Central memory CD8-positive, alpha-beta T cell (primary cell): ENCODE measurements at regions not wholly inside any gene's neighbourhood (a gene's known extent, or its start where the extent isn't known, plus 50 kb on each side); places are given as distances from the start of the nearest gene placed in this dataset.

Experiments used
- ATAC-seq: fragments of 150-1000 bp; cut with Tn5 transposase; replicated peaks from 2 replicates; pipeline ENCODE4 v1.10.0; 2022; ENCODE audit warnings: mild to moderate bottlenecking, moderate FRiP score, moderate number of reproducible peaks; ENCODE audit not compliant: poor library complexity, severe bottlenecking; ENCODE audit errors: extremely low read depth
- DNase-seq, 2 donors: peaks; one replicate each; pipeline ENCODE4 v3.0.0; 2021; ENCODE audit warnings: low spot score in 2 of 2
- H3K27ac Mint-ChIP-seq: one replicate; pipeline ENCODE4 v1.8.0; 2022; ENCODE audit warnings: low read depth, mild to moderate bottlenecking, moderate library complexity, mixed read lengths
- H3K27me3 Mint-ChIP-seq: one replicate; pipeline ENCODE4 v1.8.0; 2022; ENCODE audit warnings: mixed read lengths
- H3K36me3 Mint-ChIP-seq: one replicate; pipeline ENCODE4 v1.8.0; 2022; ENCODE audit warnings: mild to moderate bottlenecking, moderate library complexity, mixed read lengths; ENCODE audit not compliant: insufficient read depth
- H3K4me1 Mint-ChIP-seq: one replicate; pipeline ENCODE4 v1.8.0; 2022; ENCODE audit warnings: mixed read lengths
- H3K4me3 Mint-ChIP-seq: one replicate; pipeline ENCODE4 v1.8.0; 2022; ENCODE audit warnings: mild to moderate bottlenecking, moderate library complexity, mixed read lengths
- H3K9me3 Mint-ChIP-seq: one replicate; pipeline ENCODE4 v1.8.0; 2022; ENCODE audit warnings: mixed read lengths

DNA sequence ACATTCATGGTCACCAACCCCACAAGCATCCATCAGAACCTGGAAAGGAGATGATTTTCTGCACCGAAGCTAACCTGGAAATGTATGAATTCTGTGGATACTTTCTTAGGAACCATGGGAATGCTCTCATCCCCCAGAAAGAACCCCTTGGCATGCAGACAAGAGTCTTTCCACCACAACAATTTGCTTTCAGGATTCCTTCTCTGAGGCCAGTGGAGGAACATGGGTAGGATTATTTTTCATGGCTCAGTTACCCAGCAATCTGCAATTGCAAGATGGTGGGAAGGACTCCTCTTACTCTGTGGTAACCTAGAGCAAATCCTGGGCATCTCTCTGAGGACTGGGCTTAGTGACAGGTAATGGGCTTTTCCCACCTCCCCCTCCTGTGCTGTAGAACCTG, 131.9 kb upstream of the MSX1 start:
- Mint-ChIP-seq H3K36me3 (peaks cover 2% of the 10 kb centered on the region), H3K4me3 (no peak overlapping the region), H3K9me3 (peaks cover 6% of the 10 kb centered on the region), H3K27ac (no peak overlapping the region), H3K4me1 (no peaks in the 10 kb centered on the region), H3K27me3 (no peaks in the 10 kb centered on the region)
- no peak for DNase-seq
- ATAC-seq, result no peak

GRCh38 chr4:4726051-4726450, 133.4 kb upstream of the MSX1 start:
- Mint-ChIP-seq H3K4me3 (no peak overlapping the region), H3K4me1 (no peaks in the 10 kb centered on the region)
- ATAC-seq, result no peak

DNA sequence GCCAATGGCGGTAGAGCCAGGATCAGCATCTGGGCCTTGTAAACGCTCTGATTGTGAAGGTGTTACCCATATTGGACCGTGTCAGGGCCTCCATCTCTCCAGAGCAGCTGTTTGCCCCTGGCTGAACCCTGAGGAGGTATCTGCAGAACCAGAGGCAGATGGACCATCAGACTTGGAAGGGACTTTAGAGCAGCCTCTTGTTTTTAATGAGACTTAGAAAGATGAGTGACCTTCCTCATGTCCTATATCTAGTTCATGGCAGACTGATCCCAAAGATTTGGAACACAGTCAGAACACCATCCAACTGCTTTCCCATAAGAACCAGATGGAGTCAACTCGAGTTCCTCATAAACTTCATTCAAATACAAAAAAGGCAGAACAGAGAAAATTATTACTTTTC, 135.1 kb upstream of the MSX1 start:
- no peak overlapping the region for H3K27ac Mint-ChIP-seq
- peaks cover 10% of the 10 kb centered on the region for H3K9me3 Mint-ChIP-seq
- ATAC-seq (no peak), DNase-seq (no peak)
- H3K4me3 Mint-ChIP-seq, result no peak overlapping the region
- H3K27me3 Mint-ChIP-seq, result no peaks in the 10 kb centered on the region
- H3K4me1 Mint-ChIP-seq, result no peaks in the 10 kb centered on the region
- peaks cover 2% of the 10 kb centered on the region for H3K36me3 Mint-ChIP-seq

More at GRCh38 chr4:4726051-4726450, 133.4 kb upstream of the MSX1 start:
- no peak for DNase-seq
- no peaks in the 10 kb centered on the region for H3K27me3 Mint-ChIP-seq
- H3K36me3 Mint-ChIP-seq, result peaks cover 2% of the 10 kb centered on the region
- H3K27ac Mint-ChIP-seq, result no peak overlapping the region
- H3K9me3 Mint-ChIP-seq, result peaks cover 10% of the 10 kb centered on the region

DNA sequence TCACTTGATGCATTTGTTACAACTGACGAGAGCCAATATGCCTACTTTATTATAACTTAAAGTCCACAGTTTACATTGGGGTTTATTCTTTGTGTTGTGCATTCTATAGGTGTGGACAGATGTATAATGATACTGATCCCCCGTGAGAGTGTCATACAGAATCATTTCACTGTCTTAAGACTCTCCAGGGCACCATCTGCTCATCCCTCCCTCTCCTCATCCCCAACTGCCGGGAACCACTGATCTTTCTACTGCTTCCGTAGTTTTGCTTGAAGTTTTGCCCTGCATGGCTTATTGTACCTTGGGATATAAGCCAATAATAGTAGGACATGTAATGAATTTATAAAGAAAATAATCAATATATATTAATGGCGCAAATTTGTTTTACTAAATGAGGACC, 137.8 kb upstream of the MSX1 start:
- Mint-ChIP-seq H3K4me3 (no peak overlapping the region), H3K4me1 (no peaks in the 10 kb centered on the region), H3K27ac (no peak overlapping the region), H3K9me3 (peaks cover 10% of the 10 kb centered on the region), H3K27me3 (no peaks in the 10 kb centered on the region), H3K36me3 (peaks cover 2% of the 10 kb centered on the region)
- no peak for ATAC-seq
- DNase-seq, result no peak

- Mint-ChIP-seq H3K4me3 (no peak overlapping the region), H3K9me3 (peaks cover 9% of the 10 kb centered on the region), H3K27ac (no peak overlapping the region), H3K4me1 (no peaks in the 10 kb centered on the region), H3K27me3 (no peaks in the 10 kb centered on the region), H3K36me3 (peaks cover 2% of the 10 kb centered on the region)
- no peak for DNase-seq
- ATAC-seq, result no peak
Observed at GRCh38 chr4:4720646-4721045, 138.8 kb upstream of the MSX1 start.

DNA sequence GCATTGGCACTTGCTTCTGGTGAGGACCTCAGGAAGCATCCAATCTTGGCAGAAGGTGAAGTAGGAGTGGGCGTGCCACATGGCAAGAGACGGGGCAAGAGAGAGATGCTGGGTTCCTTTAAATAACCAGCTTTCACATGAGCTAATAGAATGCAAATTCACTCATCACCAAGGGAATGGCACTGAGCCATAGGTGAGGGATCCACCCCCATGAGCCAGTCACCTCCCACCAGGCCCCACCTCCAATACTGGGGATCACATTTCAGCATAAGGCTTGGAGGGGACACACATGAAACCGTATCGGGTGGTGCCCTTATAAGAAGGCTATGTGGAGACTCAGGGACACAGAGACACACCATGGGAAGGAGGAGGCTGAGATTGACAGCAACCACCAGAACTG, 140.0 kb upstream of the MSX1 start:
- Mint-ChIP-seq H3K4me3 (no peak overlapping the region), H3K9me3 (peaks cover 4% of the 10 kb centered on the region), H3K27me3 (no peaks in the 10 kb centered on the region), H3K4me1 (no peaks in the 10 kb centered on the region), H3K36me3 (peaks cover 2% of the 10 kb centered on the region), H3K27ac (no peak overlapping the region)
- DNase-seq (no peak), ATAC-seq (no peak)

DNA sequence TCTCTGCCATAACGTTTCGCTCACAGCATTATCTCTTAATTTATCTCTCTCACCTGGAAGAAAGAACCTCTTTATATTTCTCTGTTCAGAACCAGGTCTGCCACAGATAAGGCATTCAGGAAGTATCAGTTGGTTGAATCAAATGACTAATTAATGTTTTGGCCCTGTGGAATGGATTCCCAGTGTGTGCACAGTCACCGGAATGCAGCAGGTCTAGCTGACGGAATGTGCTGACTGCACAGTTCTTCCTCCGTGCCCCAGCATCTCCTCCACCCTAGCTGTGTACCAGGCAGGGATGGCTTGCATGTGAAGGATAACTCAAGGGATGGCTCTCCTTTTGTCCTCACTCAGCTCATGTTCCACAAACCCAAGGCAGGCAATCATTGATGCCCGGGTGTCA, 141.8 kb upstream of the MSX1 start:
- Mint-ChIP-seq H3K4me1 (no peaks in the 10 kb centered on the region), H3K27me3 (no peaks in the 10 kb centered on the region), H3K4me3 (no peak overlapping the region), H3K36me3 (no peaks in the 10 kb centered on the region), H3K9me3 (peaks cover 4% of the 10 kb centered on the region), H3K27ac (no peak overlapping the region)
- DNase-seq (no peak), ATAC-seq (no peak)

GRCh38 chr4:4714331-4714730, 145.1 kb upstream of the MSX1 start:
- Mint-ChIP-seq H3K27ac (no peak overlapping the region), H3K36me3 (no peaks in the 10 kb centered on the region), H3K4me3 (no peak overlapping the region), H3K27me3 (no peaks in the 10 kb centered on the region), H3K9me3 (no peaks in the 10 kb centered on the region), H3K4me1 (no peaks in the 10 kb centered on the region)
- ATAC-seq (no peak), DNase-seq (no peak)

GRCh38 chr4:4712800-4713528, 146.5 kb upstream of the MSX1 start:
- H3K27ac Mint-ChIP-seq, result no peak overlapping the region
- no peaks in the 10 kb centered on the region for H3K27me3 Mint-ChIP-seq
- H3K9me3 Mint-ChIP-seq, result no peaks in the 10 kb centered on the region
- ATAC-seq (no peak), DNase-seq (no peak)
- H3K36me3 Mint-ChIP-seq, result no peaks in the 10 kb centered on the region
- no peak overlapping the region for H3K4me3 Mint-ChIP-seq
- H3K4me1 Mint-ChIP-seq, result no peaks in the 10 kb centered on the region

- Mint-ChIP-seq H3K9me3 (no peaks in the 10 kb centered on the region), H3K4me1 (no peaks in the 10 kb centered on the region), H3K4me3 (no peak overlapping the region), H3K27me3 (no peaks in the 10 kb centered on the region), H3K27ac (no peak overlapping the region), H3K36me3 (no peaks in the 10 kb centered on the region)
- DNase-seq (no peak), ATAC-seq (no peak)
Observed at GRCh38 chr4:4711902-4712301, 147.6 kb upstream of the MSX1 start.

DNA sequence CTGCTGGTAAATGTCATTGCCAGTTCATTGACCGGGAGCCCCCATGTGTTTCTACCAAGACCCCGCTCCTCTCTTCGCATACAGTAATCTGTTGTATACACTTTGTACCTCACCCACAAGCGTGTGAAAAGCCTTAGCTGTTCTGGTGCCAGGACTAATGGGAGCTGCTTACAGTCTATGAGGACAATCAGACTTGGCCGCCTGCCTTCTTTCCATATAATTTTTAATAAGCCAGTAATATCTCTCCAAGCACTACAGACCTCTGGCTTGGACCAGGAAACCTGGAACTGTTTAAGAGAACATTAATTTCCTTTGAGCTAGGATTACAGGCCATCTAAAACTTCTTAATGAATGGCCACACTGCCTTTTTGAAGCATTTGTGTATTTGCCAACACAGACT, 149.7 kb upstream of the MSX1 start:
- no peak for DNase-seq
- Mint-ChIP-seq H3K4me1 (no peaks in the 10 kb centered on the region), H3K27me3 (no peaks in the 10 kb centered on the region), H3K27ac (no peak overlapping the region), H3K9me3 (no peaks in the 10 kb centered on the region), H3K4me3 (no peak overlapping the region), H3K36me3 (no peaks in the 10 kb centered on the region)
- ATAC-seq, result no peak

DNA sequence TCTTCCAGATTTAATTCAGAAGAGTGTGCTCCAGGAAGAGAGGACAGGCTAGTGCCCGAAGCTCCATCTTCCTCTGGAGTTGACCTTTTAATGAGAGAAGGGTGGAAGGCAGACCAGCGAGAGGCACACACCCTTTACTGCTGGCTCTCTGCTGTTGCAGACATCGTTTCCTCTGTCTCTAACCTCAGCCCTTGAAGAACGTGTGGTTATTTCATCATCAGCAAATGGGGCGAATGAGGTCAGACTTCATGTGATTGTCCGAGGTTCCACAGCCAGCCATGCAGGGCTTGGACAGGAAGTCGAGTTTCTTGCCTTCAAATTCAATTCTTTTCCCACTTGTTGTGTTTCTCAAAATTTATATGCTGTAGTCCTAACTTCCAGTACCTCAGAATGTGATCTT, 155.2 kb upstream of the MSX1 start:
- Mint-ChIP-seq H3K36me3 (no peaks in the 10 kb centered on the region), H3K27ac (no peak overlapping the region), H3K4me1 (no peaks in the 10 kb centered on the region), H3K4me3 (no peak overlapping the region), H3K9me3 (no peaks in the 10 kb centered on the region), H3K27me3 (no peaks in the 10 kb centered on the region)
- ATAC-seq (no peak), DNase-seq (no peak)

GRCh38 chr4:4697584-4697983, 155.7 kb upstream of the STX18 start:
- H3K4me3 Mint-ChIP-seq, result no peak overlapping the region
- no peak for DNase-seq
- no peaks in the 10 kb centered on the region for H3K27me3 Mint-ChIP-seq
- no peak overlapping the region for H3K27ac Mint-ChIP-seq
- ATAC-seq, result no peak
- H3K36me3 Mint-ChIP-seq, result no peaks in the 10 kb centered on the region
- no peaks in the 10 kb centered on the region for H3K4me1 Mint-ChIP-seq
- H3K9me3 Mint-ChIP-seq, result no peaks in the 10 kb centered on the region
